GM18867 (cell line): ENCODE measurements at regions not wholly inside any gene's neighbourhood (a gene's known extent, or its start where the extent isn't known, plus 50 kb on each side); places are given as distances from the start of the nearest gene placed in this dataset.
"Not testable (repeated sequence)": the region's sequence is repeated elsewhere in the genome, so short reads cannot be mapped to it uniquely, and the experiment has no call there.

Source experiments
- ATAC-seq: cut with Tn5 transposase; IDR thresholded peaks from one replicate; pipeline ENCODE4 v1.9.1; 2021; ENCODE audit warnings: mild to moderate bottlenecking, moderate library complexity; ENCODE audit not compliant: unreplicated experiment

DNA sequence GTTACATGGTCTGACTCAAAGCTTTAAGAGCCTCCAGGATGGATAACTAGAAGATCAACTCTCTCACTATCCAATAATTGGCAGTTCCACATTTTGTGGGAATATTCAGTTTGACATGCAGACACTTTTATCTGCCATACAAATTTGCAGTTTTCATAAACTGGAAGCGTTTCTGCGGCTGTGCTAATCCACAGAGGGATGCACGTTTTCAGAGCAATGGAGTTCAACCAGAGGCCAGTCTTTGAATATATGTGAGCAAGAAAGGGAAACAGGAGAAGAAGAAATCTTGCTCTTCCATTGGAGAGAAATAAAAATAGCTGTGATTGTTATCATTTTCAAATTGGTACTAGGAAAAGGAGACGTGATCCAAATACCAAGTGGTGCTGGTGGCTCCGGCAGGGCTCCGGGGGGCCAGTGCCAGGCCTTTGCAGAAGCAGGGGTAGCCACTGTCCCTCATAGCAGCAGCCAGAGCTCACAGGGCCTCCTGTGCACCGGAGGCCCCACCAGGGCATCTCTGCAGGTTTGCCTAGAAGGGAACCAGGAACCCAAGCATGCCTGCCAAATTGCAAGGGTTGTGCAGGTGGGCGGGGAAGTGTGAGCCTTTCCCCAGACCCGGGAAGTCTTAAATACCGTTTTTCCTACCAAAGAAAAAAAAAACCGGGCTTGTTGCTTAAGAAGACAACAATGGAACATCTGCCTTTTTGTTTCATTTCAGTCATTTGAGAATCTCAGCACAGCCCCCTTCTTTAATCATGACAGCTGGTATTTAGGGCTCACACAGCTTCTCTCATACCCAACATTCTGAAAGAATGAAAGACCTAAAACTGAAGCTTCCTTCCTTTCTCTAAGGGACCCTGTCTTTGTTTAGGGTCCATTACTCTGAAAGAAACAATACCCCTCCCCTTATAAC lies 791.1 kb upstream of the SOX11 start:
- ATAC-seq = no peak

DNA sequence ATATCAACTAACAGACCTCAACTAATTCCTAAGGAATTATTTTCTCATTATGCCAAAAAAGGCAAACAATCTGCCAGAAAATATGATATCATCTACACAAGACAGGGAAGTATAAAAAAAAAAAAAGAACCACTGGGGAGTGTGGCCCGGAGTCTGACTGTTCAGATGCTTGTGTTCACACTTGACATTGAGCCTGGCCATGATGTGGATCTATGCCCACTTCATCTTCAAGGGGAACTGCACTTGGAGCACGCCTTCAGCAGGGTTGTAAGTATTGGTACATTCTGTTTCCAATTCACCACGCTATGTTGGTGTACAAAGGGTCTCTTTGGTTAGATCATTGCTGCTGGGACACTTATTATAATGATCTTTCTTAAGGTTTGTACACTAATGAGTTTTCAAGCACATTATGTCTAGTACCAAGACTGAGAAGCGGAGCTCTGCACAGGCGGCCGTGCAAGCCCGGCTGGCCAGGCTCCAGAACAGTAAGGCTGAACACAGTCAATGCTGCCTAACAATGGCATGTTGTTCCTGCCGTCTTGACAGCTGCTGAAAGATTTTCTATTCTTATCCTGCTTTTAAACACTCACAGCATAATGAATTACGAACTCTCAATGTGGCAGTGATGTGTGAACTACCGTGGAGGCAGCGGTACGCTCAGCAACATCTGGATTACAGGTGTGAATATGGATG lies 788.4 kb upstream of the SOX11 start:
- no peak for ATAC-seq

DNA sequence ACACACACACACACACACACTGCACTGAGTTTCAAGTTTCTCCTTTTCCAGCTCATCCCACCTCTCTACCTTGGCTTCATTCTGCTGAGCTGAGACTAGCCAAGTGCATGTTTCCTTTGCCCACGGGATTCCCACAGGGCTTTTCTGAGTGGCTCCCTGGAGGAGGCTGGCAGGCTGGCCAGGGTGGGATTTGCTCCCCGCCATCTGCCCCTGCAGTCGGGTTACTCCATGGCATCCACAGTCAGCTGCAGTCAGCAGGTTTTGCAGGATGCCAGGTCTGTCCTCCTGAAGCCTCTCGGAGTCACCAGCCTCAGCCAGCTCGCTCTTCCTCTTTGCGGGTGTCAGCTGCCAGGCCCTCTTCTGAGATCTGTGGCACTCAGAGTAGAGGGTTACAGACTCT lies 783.7 kb upstream of the SOX11 start:
- no peak for ATAC-seq

DNA sequence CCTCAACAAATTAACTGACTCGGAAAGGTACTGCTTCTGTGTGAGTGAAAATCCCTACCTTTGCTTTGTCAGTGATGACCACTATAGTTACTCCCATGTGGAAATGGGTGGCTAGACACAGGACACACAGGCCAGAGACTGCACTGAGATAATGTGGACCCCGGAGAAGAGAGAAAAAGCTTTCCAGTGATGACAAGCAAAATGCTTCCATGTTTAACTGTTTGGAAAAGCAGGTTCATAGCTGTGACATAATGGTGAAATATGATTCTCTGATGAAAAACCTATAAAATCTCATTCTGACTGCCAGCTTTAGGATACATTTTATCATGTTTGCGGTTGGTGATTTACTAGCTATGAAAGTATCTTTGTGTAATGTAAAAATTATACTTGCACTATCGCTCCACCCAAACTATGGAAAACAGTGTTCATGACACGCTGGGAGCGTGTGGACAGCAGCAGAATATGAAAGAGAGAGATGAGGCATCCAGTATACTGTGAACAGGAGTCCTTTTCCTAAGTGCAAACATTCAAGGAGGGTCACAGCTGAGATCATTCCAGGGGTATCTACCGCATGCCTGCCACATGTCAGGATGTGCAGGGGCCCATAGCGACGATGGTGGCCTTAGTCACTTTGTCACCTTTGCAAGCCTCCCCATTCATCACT lies 782.7 kb upstream of the SOX11 start:
- no peak for ATAC-seq

DNA sequence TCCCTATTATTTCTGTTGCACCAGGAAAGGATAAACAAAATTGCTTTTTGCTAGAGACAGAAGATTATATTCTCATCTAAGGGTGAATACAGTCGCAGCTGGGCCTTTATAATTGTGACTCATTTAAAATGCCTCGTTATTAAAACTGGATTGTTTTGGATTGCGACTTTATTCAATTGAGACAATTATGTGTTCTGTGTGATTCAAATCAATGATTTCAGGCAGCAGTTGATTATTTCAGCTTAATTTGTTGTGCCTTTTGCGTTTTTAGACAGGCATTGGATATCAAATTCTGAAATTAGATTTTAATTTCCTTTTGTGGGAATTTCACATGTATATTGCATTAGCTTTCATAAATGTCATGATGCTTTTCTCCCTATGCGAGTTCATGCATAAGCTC lies 778.1 kb upstream of the SOX11 start:
- ATAC-seq = no peak

DNA sequence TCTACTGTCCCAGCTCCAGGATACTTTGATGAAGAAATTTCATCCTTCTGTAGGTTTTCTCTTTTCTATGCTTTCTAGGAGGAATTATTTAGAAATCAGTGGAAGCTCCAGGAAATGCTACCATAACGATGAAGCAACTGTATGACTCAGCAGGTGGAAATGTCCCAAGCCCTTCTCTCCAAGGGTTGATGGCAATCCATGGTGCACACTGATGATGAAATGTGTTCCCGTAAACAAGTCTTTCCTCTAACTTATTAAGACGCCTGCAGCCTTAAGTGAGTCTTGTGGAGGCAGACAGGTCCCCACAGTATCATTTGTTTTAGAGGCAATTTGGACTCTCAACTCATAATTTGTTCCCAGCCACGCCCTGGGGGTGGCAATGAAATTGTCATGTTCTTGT lies 777.6 kb upstream of the SOX11 start:
- ATAC-seq = no peak

DNA sequence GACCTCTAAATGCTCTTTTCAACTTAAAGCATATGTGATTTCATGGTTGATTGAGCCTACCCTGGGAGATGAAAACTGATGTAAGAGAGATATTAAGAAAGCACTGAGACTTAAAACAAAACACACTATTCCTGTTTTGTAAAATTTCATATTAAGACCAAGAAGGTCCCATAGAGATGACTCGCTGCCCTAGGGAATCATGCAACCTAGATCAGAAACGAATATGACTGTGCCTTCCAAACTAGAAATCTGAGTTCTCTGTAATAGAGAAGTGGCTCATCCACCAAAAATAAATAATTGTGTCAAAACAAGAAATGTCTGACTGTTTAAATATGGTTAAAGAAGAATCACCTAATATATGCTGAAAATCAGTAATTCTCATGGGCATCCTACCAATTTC lies 776.8 kb upstream of the SOX11 start:
- ATAC-seq = no peak

DNA sequence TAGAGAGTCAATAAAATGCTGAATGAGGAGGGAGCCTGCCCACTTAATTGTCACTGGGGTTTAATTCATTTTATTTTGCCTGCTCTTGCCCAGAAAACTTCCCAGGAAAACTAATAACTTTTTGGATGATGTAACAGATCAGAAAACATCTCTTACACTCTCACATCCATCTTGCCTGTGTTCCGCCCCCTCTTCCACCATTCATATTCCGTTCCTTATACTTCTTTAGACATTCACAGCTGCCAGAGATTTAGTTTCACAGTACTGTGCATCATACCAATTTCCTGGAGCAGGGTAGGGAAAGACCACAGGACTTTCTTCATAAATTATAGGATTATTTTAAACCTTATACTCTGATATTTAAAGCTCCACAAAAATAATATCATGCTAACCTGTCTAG lies 776.1 kb upstream of the SOX11 start:
- ATAC-seq = no peak

DNA sequence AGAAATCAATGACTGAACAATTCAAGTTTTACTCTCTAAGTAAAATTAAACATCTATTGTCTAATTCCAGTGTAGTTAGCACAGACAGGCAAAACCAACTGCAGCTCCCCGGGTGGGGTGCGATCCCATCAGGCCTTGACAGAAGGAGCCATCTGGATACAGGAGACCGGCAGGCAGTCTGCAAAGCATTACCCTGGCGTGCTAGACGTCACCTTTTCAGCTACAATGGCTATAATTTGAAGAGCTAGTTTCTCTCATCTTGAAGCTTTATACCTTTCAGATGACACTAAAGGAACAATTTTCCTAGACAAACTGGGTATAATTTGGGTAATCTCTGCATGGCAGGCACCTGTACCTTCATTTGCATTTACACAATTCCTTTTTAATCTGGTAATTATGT lies 761.5 kb upstream of the SOX11 start:
- ATAC-seq = no peak

DNA sequence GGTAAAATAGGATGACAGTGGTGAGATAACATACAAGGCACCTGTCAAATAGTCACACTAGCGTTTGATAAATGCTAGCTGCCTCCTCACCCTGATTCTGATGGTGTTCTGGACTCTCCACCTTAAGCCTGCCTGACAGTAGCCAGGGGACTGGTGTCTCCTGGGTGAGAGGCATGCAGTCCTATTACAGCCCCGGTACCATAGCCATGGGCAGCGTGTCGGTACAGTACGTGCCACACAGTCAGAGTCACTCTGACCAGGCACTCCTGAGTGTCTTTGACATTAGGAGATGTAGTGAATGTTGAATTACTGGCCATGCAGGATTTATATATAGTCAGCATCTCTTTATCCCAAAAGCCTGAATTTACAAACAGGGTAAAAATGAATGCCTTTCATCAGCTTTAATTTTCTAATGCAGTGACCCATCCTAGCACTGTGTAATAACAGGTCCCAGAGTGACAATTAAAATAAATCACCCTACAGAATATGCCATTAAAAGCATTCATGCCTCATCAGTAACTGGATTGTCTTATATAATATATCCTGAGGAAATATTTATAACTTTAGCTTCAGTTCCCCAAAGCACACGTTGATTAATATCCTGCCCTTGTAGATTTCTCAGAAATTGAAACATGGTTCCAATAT lies 760.3 kb upstream of the SOX11 start:
- ATAC-seq = no peak

DNA sequence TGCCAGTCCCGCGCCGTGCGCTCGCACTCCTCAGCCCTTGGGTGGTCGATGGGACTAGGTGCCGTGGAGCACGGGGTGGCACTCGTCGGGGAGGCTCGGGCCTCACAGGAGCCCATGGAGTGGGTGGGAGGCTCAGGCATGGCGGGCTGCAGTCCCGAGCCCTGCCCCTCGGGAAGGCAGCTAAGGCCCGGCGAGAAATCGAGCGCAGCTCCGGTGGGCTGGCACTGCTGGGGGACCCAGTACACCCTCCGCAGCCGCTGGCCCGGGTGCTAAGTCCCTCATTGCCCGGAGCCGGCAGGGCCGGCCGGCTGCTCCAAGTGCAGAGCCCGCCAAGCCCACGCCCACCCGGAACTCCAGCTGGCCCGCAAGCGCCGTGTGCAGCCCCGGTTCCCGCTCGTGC lies 756.9 kb upstream of the SOX11 start:
- not testable (repeated sequence) for ATAC-seq

DNA sequence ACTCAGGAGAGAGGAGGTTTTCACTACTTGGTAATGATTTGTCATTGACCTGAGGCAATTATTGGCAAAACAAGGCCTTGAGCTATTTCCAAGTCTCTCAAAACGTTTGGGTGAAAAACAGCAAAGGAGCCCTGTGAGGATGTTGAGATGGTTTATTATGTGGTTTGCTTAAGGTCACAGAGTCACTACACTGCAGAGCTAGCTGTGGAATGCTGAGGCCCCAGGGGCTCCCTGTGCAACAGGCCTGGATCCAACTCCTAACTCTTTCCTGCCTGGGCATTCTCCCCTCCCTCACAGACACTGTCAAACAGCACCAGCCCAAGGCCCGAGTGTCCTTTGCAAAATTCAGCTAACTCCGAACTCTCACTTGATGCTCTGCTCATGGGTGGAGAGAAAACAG lies 754.6 kb upstream of the SOX11 start:
- ATAC-seq = no peak

DNA sequence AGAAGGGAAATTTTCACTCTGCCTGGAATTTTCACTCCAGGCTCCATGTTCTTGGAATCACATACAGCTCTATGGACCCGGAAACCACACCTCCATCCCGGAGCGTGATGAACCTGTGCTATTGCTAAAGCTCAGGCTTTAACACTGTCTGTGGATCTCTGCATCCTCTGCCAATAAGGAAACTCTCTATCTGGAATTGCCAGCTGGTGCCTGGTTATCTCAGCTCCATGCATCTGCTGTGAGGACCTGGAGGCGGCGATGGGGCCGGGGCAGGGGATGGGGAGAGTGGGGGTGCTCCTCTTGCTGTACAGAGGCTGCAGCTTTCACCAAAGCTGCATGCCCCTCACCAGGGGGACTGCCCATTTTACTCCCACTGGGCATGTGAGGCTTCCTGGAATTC lies 754.0 kb upstream of the SOX11 start:
- no peak for ATAC-seq

DNA sequence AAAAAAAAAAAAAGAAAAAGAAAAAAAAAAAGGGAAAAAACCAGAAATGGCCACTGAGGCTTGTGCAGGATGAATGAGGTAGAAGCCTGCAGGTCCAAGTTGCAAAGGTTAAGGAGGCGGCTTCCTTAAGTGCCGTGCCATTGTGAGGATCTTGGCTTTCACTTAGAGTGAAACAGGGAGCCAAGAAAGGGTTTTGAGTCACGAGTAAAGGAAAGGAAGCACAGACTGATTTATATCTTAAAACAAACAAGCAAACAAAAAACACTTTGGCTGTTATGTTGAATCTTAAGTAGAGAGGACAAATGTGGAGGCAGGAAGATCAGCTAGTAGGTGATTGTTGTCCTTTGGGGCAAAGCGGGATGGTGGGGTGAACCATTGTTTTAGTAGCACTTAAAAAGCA lies 749.7 kb upstream of the SOX11 start:
- ATAC-seq = no peak

DNA sequence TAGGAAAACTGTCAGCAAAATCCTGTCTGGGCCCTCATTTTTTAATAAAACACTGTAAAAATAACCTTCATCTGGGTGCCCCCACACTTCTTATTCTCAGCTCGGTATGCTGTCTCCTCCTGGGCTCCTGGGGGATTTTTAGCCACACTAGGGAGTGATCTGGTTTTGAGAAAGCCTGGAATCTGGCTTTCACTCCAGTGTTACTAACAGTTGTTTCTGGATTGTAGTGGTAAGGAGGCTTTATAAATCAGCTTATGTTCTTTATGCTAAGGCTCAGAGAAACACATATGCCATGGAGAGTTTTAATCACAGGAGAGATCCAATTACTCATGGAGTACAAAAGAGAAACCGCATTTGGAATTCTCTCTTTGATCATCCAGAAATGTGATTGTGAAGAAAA lies 744.3 kb upstream of the SOX11 start:
- ATAC-seq = no peak

DNA sequence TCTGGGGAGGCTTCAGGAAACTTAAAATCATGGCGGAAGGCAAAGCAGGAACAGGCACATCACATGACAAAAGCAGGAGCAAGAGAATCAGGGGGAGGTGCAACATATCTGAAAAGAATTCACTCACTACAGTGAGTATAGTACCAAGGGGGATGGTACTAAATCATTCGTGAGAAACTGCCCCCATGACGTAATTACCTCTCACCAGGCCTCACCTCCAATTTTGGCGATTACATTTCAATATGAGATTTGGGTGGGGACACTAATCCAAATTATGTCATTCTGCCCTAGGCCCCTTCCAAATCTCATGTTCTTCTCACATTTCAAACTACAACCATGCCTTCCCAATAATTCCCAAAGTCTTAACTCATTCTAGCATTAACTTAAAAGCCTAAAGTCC lies 740.8 kb upstream of the SOX11 start:
- no peak for ATAC-seq

DNA sequence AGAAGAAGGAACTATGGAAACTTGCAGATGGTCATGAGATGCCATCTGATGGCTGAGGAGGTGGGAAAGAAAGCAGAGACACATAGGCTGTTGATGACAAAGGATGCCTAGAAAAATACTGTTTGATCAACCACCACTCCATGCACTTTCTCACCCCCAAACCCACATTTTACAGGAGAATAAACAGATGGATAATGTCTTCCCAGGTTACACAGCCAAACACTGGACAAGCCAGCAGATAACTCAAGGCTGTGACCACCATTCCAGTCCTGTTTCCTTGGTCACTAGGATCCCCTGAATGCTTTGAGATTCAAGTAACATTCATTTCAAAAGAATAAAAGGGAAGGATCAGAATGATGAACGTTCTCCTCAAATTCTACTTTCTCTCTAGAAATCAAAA lies 733.0 kb upstream of the SOX11 start:
- no peak for ATAC-seq

DNA sequence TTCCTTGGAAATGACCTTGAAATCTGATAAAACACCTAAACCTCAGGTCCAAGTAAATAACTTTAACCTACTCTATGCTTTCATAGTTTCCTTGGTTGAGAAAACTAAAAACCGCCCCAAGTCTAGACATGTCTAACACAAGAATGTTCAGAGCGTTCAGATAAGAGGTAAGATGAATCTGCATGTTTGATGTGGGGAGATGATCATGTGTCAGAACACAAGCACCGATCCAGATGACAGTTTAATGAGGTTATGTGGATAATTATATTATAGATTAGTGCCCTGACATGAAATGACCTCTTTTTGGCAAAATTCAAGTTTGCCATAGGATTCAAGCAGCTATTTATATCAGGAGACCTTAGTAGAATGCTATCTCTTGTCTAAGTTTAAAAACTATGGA lies 729.8 kb upstream of the SOX11 start:
- no peak for ATAC-seq

DNA sequence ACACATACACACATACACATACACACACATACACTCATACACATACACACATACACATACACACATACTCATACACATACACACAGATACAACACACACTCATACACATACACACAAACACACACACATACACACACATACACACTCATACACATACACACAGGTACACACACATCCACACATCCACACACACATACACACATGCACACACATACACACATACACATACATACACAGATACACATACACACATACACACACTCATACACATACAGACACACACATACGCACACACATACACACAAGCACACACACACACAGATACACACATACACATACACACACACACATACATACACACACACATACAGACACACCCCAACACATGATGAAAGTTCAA lies 729.1 kb upstream of the SOX11 start:
- no peak for ATAC-seq

DNA sequence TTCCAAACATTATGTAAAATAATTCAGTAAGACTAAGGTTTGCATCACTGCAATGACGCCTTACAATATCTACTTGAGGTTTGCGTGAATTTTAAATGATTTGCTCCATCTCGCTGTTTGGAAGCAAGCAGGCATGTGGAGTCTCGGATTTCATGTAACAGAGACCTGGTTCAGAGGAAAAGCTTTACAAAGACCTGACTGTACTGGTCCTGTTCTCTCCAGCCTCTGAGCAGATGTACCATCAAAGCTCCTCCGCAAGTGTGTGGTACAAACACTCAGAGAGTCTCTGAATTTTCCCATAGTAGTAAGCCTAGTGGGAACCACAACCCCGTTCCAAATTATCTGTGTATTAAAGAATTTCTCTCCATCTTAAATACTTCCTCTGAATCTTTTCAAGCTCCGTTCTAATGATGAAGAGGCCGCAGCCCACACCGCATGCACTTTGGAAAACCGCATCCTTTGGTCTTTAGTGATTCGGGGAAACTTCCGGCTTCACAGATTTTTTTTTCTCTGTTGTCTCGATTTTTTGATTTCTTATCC lies 728.1 kb upstream of the SOX11 start:
- no peak for ATAC-seq

DNA sequence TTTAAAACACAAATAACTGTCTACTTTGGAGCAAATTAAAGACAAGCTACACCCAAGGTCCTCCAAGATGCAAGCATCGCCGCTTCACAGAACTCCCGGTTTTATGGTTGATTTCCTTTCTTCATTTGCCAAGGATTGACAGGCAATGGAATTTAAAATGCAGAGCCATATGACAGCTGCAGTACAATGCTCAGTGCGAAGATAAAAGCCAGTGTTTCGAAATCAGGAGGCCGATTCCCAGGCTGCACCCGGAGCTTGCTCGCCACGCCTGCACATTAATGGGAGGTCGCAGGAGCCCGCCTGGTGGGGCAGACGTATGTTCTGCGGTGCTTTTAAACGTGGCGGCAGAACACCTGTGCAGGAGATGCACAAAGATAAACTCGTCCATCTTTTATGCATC lies 727.6 kb upstream of the SOX11 start:
- no peak for ATAC-seq
